ENCODE measurements at regions not wholly inside any gene's neighbourhood (a gene's known extent, or its start where the extent isn't known, plus 50 kb on each side); places are given as distances from the start of the nearest gene placed in this dataset.
"Not testable (repeated sequence)": the region's sequence is repeated elsewhere in the genome, so short reads cannot be mapped to it uniquely, and the experiment has no call there.

DNA sequence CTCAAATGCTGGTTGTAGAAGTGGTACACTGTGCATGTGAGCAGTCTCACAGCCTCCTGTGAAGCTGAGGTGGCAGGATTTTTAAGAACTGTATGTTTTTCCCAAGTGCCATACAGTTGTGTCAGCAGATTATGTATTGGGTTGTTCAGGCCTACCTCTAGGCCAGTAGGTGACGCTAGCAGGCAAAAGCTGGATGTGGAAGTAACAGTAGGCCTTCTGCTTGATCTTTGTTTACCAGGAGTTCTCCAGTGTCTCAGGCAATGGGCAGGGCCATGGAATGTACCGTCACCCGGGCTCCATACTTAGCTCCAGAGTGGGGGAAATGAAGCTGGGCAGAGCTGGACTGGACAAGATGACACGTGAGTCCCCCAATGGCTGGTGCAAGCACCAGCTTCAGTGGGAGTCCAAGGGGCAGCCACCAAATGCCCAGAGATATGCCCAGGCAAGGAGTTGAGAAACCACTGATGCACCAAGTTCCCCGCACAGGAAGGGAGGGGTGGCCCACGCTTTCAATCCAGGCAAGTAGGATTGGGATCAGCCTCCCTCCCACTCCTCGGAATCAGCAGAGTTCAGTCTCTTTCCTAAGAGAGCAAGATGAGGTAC, 289.7 kb downstream of the HTR1B start:
- peak; percentile 1 for DNase-seq

DNA sequence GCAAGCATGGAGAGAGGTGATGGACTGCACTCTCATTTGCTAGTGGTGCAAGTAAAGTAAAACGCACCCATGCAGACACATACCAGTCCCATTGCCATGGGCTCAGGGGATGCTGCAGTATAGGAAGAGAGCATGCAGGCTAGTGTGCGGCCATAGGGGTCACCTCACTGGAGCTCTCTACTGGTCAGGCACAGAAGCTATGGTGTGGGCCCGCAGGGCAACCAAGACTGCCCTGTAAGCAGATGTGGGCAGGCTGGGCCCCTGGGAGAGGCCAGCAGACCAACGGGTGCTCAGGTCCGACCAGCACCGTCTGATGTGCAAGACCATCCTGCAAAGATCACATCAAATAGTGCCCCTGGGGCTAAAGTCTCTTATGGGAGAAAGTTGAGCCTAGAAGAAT, 290.7 kb downstream of the HTR1B start:
- DNase-seq: no peak

DNA sequence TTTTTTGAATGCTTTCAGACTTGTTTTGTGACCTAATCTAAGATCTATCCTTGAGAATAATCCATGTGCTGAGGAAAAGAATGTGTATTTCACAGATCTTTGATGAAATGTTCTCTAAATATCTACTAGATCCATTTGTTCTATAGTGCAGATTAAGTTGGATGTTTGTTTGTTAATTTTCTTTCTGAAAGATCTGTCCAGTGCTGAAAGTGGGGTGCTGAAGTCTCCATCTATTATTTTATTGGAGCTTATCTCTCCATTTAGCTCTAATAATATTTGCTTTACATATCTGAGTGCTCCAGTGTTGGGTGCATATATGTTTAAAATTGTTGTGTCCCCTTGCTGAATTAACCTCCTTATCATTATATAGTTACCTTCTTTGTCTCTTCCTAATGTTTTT, 303.6 kb downstream of the HTR1B start:
- DNase-seq: no peak

DNA sequence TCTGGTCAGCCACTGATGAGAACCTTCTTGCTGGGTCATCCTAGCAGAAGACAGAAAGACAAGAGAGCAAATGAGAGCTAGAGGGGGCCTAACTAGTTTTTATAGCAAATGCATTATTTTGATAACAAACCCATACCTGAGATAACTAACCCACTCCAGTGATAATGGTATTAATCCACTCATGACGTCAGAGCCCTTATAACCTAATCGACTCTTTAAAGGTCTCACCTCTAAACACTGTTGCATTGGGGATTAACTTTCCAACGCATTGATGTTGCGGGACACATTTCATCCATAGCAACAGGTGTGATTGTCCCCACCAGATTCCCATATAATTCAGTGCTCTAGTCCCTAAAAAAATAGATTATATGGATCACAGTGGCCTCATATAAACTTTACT, 312.1 kb downstream of the HTR1B start:
- DNase-seq: no peak

DNA sequence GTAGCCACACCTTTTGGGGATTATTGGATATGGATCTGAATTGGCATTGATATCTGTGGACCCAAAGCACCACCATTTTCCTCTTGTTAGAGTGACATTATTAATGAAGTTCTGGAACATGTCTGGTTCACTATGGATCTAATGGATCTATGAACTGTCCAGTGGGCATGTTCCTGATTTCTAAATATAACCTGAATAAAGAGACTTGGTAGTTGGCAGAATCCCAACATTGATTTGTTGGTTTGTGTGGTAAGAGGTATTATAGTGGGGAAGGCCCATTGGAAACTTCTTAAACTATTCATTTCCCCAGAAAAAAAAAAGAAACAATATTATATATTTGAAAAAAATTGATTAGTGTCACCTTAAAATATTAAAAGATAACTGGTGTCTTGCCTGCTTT, 312.6 kb downstream of the HTR1B start:
- DNase-seq: no peak

DNA sequence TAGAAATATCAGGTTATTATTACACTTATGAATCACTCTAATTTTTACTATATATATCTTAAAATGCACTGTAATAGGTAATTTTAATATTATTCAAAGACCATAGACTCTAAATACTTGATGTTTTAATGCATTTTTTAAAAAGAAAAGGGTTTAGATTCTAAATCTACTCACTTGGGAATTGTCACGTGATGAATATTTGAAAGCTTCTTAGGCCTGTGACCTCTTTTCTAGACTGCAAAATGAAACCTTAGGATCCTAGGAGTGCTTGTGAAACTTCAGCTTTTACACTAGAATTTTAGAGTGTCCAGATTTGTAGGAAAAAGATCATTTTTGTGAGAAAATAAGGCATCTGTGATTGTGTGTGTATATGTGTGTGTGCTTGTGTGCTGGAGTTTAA, 318.0 kb downstream of the HTR1B start:
- no peak for DNase-seq

DNA sequence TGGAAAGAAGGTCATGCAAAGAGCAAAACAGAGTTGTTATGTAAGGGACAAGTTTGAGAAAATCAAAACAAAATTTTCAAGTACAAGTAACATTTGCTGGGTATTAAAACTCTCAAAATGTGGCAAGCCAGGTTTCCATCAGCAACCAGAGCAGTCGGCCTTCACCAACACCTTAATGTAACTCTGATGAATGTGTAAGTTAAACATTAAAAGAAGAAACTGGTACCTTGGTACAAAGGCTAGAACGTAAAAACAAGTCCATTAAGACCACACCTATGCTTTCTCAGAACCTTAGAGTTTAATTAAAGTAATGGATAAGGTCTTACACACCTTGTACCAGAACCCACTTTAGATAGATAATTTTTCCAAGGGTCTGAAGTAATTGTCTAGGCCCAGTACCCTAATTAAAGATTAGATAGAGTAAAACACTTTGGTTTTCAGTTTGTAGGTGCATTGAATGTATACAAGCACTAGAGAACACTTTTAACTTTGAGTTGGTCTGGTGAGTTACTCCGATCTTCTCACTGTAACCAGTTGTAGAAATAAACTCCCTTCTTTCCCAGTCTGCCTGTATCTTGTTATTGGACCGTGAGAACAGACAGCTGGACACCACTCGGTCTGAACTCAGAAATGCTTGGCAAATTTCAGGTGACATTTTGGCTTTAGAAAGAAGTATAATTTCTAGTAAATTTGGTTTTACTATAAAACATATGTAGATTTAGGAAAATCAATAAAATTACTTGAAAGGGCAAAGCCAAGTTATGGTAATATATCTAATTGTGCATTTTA, 319.4 kb downstream of the HTR1B start:
- DNase-seq: no peak

DNA sequence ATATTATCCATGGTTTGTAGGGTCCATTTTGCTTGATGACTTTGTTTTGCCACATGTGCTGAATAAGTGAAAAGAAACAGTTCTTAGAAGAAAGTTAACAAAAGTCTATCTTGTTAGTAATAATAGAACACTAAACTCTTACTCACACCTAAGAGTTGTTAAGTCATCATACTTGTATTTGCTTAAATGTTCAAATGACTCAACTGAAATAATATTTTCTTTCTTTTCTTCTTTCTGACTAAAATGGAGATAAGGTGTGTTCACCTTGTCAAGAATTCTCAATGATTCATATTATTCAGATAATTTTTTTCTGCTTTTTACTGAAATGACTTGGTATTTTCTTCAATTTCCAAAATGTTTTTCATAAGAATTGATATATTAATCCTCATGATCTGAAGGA, 327.2 kb downstream of the HTR1B start:
- DNase-seq: no peak

DNA sequence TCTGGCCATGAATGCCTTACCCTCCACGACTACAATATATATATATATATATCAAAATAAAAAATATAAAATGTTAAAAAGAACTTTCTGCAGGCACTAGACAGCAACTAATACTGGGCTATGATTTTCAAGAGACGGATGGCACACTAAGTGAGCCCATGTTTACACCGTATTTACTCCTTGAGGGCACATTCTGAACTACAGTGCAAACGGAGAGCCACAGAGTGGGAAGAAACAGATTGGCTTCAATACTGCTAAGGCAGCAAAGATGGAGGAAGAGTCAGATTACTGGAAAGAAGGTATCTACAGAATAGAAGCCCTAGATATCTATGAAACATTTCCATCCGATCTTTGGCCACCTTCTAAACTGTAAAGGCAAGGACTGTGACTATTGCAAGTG, 330.3 kb downstream of the HTR1B start:
- no peak for DNase-seq

DNA sequence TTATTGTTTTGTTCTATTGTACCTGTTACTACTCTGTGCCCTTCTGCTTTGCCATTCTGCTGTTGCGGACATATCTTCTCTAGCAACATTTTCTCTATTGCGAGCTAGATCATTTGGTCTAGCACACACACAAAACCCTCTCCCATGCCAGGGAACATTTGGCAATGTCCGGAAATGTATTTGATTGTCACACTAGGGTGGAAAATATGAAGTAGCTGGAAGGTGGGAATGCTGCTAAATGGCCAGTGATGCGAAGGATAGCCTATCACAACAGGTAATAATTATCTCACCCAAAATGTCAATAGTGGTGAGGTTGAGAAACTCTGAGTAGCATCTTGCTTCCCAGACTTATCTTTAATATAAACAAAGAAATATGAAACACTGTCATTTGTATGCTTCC, 331.9 kb downstream of the HTR1B start:
- DNase-seq: no peak

DNA sequence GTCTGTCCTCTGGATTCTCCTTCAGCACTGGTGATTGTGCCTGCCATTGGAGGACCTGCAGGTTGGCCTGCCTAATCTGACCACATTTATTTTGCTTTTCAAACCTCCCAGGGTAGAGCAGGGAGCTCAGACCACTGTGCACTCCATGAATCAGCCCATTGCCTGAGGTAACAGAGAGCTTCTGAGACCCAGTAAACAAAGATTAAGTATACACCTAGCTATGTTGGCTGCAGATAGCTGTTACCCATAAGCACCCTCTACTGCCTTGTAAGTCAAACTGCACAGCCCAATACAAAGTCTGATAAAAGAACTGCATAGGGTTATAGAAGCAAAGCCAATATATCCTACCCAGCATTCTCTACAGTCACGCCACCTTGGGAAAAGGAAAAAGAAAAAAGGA, 338.7 kb downstream of the HTR1B start:
- DNase-seq: peak; percentile 7

DNA sequence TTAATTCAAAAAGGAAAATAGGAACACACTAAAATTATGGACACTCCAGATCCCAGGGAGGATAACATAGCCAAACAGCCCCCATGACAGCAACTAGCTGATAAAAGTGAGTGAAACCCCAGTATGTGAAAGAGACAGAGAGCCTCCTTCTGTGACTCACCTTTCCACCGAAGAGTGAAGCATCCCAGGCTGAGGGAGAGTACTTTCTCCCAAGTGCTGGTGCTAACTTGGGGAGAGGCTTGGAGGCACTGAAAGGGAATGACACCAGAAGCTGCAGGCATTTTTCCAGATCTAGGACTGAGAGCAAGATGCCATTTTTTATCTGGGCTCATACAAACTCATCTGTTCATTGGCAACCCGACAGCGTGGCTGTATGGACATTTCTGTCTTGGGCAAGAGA, 339.8 kb downstream of the HTR1B start:
- no peak for DNase-seq

DNA sequence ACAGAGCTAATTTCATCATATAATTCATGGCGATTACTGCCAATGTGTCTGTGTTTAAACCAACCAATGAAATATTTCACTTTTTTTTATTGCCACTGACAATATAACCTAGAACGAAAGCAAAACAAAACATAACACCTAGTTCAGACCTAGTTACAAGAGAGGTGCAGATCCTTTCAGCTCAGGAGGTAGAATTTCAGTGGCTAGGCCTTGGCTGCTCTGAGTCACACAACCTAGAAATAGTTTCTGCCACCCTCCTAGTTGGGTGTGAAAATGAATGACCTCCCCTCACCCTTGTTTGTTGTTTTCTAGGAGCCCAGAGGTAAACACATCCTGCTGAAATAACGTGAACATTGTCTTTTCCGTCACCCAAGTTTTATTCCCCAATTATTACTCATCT, 356.3 kb downstream of the HTR1B start:
- DNase-seq: no peak

DNA sequence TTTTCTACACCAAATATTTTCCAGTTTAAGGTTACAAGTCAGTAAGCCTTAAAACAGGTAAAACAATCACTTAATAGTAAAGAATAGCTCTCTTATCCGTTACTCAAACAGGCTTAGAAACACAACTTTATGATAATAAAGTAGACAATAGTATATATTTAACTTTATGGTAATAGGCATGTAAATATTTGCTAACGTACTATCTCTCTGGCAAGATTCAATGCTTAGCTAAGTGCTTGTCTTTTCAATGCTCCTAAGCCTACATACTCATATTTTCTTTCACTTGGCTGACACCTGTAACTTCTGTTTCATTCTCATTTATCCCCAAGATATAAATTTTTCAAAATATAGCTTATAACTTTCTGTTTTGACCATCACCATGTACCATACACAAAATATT, 358.2 kb downstream of the HTR1B start:
- no peak for DNase-seq

DNA sequence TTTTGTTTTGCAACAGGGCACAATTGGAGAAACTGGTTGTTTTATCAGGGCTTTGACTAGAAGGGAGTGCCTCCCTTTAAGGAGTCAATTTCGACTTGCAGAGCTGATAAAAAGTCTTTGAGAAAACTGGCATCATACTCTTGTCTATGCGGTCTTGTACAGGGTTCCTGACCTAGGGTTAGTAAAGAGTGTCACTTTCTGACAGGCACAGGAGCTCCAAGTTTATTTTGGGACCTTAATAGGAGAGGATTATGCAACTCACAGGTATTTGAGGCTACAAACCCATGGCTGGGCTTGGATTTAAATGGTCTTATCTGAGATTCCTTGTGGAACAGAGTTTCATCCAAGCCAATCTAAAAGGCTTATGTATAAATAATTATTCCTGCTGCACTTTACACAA, 365.4 kb downstream of the HTR1B start:
- no peak for DNase-seq

DNA sequence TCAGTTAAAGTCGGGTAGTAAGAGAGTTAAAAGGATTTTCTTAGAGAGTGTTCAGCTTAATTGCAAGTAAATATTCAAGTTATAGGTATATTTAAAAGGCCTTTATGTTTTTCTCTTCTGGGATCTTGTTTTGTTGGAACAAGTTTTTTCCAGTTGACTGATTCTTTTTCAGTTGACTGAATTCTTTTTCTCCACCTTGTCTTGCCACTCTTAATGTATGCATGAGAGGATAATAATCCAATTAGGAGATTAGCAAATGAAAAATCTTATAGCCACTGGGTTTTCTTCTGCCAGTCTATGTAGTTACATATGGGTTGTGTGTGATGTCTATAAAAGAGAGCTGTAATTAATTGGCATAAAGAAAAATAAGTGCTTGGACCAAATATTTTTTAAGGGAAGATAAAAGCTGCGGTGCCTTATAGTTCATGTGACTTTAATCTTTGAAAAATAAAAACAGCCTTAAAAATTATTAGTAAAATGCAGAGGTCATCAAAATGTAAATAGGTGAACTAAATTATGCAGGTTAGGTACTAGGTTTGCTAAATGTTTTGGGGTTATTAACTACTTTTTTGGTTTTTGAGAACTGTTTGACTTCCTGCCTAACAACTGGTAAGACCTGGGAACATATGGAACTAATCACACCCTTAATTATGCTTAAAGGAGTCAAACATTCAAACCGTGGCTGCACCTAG, 367.2 kb downstream of the HTR1B start:
- no peak for DNase-seq

DNA sequence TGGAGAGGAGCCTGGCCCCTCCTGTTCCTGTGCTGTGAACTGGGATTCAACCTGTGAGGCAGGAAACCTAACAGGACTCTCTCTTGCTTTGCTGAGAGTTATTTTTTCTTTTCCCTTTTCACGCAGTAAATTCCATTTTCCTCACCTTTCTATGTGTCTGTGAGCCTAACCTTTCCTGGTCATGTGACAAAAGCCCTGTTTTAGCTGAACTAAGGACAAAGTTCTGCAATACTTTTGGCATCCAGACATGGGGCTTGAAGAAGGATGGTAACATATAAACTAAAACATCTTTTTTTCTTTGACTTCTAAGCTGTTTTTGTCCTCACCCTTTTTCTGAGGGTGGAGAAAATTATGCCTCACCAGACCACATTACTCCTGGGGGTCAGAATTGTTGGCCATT, 368.5 kb downstream of the HTR1B start:
- DNase-seq: no peak

DNA sequence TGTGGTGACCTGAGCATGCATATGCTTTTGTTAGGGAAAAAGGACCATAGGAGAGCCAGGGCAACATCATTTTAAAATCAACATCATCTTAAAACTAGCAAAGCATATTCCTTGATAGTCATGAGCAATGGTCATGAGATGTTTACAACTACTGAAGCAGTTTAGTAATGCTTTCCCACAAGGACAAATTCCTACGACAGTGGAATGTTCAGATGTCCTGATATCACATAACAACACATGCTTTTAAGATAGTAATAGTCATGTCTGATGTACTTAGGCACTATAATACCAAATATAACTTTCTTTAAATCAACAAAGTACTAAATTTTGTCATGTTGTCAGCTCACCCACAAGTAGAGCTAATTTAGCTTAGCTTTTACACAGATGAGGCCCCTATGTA, 370.3 kb downstream of the HTR1B start:
- DNase-seq: no peak

DNA sequence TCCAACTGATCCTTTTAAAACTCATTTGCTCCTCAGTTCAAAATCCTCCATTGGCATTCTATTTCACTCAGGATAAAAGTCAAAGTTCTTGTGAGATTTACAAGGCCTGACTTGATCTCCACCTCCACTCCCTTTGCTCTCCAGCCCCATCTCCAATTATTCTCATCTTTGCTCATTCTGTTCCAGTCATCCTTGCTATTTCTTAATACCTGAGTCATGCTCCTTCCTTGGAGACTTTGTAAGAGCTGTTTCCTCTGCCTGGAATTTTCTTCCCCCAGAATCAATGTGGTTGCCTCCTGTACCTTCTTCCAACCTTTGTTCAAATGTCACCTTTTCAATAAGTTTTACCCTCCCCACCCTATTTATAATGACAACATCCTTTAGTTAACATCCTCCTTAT, 373.5 kb downstream of the HTR1B start:
- no peak for DNase-seq

DNA sequence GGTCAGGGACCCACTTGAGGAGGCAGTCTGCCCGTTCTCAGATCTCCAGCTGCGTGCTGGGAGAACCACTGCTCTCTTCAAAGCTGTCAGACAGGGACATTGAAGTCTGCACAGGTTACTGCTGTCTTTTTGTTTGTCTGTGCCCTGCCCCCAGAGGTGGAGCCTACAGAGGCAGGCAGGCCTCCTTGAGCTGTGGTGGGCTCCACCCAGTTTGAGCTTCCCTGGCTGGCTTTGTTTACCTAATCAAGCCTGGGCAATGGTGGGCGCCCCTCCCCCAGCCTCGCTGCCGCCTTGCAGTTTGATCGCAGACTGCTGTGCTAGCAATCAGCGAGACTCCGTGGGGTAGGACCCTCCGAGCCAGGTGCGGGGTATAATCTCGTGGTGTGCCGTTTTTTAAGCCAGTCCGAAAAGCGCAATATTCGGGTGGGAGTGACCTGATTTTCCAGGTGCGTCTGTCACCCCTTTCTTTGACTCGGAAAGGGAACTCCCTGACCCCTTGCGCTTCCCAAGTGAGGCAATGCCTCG, 375.4 kb downstream of the HTR1B start:
- not testable (repeated sequence) for DNase-seq

DNA sequence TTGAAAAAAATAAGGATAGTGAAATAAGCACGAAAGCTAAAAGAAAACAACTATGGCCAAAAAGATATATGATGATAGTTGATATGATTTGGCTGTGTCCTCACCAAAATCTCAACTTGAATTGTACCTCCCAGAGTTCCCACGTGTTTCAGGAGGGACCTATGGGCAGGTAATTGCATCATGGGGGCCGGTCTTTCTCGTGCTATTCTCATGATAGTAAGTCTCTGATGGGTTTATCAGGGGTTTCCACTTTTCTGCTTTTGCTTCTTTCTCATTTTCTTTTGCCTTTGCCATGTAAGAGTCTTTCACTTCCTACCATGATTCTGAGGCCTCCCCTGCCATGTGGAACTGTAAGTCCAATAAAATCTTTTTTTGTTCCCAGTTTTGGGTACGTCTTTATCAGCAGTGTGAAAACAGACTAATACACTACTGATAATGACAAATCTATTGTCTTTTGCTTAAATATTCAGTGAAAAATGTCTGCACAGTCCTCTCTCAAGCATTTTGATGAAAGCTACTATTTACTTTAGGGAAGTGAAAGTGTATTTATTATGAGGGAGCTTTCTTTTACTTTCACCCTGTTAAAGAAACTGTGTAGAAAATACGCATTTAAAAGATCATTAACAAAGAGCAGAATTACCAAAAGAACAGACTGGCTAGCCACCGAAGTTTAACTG, 389.1 kb downstream of the HTR1B start:
- no peak for DNase-seq

DNA sequence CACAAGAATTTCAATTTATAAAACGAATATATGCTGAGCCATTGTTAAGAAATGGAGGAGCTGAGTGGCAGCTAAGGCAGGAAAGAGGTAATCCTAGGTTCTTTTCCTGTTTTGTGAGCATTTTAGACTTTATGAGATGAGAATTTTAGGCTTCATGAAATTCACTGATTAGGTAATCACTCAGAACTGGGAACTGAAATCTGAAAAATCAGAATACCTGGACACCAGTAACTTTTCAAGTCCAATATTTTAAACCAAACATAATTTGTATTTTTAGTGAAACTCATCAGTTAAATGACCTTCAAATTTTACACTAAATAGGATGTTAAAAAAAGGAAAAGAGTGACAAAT, 389.9 kb downstream of the HTR1B start:
- no peak for DNase-seq

DNA sequence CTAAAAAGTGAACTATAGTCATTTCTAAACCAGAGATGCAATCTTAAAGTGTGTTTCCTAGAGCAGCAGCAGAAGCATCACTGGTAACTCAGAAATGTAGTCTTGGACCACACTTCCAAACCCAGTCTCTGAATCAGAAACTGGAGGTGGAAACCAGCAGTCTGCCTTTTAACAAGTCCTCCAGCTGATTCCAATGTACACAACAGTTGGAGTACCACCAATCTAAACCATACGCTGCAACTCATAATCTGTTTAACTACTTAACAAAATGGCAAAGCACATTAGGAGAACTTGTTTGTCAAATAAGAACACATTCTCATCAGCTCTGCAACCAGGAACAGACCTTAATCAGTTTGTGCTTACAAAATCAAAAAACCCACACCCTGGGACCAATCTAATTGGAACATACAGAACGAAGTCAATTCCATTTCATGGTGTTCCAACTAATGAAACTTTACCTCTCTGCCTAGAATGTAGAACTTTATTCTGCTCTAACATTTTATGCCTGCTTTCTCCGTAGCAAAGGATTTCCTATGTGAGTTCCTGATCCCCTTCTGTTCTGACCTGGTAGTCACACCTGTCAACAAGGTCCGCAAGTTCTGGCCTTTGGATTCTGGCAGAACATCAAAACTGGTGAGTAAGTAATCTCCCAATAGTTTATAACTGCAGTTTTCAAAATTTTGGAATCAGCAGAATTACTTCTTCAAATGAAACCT, 390.4 kb downstream of the HTR1B start:
- DNase-seq: no peak
